GF-D8 (cell line): ENCODE measurements at regions not wholly inside any gene's neighbourhood (a gene's known extent, or its start where the extent isn't known, plus 50 kb on each side); places are given as distances from the start of the nearest gene placed in this dataset.

ENCODE experiments used
- DNase-seq: peaks from one replicate; lab custom pipeline; 2025; lab: John Stamatoyannopoulos, UW

DNA sequence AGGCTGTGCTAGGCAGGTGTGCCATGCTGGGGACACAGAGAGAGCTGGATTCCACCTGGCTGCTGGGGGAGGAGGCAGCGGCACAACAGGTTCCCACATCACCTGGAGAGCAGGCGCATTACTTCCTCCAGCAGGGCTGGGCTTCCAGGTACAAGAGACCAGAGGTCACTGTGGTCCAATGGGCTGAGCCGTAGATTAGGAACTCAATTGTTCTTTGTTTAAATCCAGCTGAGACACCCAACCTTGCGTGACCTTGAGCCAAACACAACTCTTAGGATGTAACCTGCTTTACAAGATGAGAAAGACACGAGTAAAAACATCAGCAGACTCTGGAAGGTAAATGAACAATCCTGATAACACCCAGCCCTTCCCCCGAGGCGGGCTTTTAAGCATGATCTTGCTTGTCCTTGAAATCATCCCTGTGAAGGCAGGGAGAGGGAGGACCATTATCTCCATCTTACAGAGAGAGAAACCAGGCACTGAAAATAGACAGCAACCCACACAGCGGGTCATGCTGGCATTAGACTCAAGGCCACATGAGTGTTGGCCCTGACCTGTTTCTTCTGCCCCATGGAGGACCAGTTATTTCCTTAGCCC, 216.5 kb upstream of the RREB1 start:
- no peak for DNase-seq

DNA sequence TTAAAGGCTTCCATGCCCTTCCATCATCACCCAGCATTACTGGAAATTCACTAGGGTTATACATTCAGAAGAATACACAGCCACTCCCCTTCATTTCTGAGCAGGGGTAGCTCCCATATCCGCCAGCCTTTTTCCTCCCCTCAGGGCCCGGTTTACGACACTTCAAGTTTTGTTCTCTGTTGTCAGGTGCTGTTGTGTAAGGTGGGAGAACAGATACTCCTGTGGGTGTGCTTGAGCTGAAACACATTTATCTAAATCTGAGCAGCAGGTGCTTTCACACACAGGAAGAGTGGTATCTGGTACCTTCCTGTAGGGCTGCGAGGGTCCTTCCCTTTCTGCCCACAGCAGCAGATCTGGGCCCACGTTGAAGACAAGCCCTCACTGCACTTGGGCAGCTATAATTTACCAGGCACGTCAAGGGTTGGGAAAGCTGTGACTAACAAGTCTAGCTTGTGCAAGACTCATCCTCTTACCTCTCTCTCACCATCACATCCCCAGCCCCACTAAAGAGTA, 215.8 kb upstream of the RREB1 start:
- DNase-seq = peak; percentile 54

DNA sequence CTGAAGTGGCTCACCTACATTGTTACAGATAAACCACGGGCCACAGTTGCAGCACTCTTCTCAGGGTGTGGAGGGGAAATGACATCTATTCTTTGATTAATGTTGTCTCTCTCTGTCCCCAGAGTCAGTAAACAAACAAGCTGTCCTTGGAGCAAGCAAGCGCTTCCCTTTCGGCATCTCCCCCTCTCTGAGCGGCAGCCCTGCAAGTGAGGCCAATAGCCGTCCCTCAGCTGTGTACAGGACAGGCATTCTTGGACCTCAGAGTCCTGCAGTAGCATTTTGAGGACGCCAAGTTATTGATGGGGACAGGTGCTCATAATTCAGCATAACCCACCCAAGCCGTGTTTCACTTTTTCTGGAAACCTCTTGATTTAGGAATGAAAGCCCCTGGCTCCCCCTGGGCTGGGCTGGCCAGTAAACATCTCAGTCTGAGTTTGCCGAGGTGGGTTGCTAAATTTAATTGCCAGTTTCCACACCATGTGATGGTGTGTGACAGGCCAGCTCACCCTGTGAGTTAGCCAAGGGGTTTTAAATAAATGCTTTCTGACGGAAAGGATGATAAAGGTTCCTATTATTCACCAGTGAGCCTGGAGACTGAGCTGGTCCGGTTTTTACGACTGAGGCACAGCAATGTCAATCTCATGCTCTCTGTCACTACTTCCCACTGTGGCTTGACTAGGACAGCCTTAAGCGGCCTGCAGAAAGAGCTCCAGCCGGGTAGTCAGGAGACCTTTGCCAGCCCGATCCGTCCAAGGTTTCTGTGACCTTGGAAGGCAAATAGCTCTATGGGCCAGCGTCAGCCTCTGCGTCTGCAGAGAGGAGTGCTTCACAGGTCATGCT, 214.8 kb upstream of the RREB1 start:
- DNase-seq = no peak

DNA sequence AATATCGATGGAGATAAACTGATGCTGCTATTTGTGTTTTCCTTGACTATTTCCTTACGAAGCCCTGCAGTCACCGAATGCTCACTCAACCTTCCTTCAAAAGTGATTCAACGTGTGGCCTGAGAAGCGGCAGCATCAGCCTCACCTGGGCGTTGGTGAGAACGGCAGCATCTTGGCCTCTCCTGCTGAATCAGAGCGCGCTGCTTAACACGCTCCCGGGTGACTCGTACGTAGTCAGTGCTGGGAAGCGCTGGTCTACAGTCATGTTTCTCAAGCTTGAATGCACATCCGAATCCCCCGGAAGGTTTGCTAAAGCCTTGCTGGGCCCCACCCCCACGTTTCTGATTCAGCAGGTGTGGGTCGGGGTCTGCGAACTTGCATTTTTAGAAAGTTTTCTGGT, 214.1 kb upstream of the RREB1 start:
- DNase-seq = no peak

DNA sequence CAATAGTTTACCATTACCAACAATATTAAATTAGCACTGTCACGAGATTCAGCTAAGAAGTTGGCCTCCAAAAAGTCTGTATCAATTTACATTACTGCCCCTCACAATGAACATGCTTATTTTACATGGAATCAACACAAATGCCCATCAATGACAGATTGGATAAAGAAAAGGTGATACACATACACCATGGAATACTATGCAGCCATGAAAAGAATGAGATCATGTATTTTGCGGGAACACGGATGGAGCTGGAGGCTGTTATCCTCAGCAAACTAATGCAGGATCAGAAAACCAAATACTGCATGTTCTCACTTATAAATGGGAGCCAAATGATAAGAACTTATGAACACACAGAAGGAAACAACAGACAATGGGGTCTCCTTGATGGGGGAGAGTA, 211.8 kb upstream of the RREB1 start:
- no peak for DNase-seq

DNA sequence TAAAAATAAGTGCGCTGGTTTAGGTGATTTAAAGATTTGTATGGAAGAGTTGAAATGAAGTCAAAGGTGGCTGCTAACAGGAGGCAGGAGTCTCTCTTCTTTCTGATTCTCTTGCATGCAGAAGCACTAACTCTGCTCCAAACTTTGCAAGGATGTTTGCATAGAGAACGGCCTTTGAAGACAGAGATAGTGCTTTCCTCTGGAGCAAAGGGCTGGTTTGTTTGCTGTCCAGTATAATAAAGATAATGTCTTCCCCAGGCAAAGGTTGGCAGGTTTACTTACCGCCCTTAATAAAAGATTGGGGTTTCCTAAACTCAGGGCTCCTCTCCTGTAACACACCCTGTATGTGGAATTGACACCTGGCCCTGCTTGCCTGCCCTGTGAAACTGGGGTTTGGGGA, 210.6 kb upstream of the RREB1 start:
- DNase-seq = no peak

DNA sequence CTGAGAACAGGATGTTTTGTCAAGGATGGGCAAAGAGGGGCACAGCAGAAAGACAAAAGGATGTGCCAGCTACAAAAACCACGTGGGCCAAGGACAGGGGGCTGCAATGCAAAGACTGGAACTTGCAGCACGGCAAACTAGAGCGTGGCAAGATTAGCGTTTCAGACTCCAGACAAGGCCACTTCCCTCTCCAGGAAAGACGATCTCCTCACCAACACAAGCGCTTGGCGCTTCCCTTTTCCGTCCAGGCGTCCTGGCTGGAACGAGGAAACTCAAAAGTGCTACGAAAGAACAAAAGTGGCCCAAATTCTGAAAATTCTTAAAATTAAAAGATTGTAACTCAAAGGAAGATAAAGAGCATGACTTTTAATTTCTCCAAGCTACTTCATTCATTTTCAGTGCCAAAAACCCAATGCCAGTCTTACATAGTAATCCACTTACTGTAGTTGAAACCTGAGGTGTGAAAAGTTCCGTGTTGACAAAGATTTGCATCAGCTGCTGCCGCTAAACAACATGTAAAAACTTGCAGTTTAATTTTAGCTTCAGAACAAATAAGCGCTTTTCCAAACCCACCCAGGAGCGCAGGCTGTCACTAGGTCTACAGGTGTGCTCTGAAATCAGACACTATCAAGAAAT, 207.1 kb upstream of the RREB1 start:
- no peak for DNase-seq

DNA sequence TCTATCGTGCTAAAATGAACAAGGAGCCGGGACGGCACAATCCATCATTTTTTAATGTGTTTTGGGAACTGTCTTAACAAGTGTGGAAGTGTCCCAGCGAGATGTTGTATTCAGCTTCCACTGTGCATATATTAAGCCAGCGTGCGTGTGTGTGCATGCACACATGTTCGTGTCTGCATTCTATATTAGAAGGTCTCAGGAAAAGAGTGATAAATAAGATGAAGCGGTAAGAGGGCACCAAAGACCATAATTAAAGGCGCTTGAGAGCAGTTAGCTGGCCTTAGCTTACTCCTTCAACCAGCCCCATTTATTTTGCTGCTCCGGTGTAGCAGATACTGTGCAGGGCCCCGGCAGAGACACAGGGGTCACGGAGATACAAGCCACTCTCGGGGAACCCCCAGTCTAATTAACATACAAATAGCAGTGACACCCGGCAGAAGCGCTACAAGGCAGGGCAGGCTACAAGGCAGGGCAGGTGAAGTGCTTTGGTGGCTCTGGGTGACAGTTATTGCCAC, 206.5 kb upstream of the RREB1 start:
- DNase-seq = no peak

DNA sequence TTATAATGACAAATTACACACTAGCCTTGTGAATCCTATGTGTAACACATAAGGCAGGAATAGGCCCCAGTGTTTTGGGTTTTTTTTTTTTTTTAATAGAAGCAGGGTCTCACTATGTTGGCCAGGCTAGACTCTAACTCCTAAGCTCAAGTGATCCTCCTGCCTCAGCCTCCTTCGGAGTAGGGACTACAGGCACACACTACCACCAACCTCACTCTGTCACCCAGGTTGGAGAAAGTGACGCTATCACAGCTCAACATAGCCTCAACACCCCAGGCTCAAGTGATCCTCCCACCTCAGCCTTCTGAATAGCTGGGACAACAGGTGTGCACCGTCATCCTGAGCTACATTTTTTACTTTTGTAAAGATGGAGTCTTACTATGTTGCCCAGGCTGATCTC, 205.8 kb upstream of the RREB1 start:
- no peak for DNase-seq

DNA sequence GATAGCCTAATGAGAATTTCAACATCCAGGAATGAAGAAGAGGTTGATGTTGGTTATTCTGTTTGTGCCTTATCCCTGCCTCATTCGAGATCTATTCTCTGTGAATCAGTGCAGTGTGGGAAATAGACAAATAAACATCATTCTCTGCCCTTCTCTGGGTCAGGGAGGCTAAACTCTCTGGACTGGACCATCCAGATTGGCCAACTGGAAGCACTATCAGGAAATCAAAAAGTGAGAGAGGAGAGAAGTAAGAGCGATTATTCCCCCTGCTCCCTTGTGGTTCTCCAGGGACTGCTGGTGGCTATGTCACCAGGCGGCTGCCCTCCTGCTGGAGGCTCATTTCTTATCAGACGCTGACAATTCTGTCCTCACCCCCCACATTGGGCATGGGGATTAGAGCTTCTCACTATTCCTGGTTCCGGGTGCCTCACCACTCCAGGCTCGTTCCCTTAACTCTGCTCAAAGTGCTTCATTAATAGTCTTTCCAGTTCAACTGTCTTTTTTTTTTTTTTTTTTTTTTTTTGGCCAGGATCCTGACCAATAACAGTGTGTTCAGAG, 201.7 kb upstream of the RREB1 start:
- DNase-seq = no peak

DNA sequence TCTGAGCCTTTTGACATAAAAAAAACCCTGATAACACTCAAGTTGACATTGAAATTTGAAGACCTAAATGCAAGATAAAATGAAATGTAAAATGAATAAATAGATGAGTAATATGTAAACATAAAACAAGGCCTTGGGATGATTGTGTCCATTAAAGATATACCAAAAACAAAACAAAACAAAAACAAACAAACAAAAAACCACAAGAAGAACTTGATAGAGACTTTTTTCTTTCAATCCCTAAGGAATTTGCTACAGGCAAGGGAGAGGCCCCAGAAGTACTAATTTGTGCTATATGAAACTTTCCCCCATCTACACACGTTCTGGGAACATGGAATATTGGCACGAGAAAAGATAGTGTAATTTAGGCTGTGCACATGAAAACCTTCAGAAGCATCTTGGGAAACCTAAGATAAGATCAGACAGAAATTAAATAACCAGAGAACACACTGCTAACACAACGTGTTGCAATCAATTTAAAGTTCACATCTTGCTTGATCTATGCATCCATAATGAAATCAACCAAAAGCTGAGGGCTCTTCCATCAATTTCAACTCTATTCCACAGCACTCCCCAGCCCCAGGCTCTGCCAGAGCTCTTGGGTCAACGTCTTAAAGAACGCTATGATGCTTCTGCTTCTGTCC, 201.1 kb upstream of the RREB1 start:
- DNase-seq = no peak

DNA sequence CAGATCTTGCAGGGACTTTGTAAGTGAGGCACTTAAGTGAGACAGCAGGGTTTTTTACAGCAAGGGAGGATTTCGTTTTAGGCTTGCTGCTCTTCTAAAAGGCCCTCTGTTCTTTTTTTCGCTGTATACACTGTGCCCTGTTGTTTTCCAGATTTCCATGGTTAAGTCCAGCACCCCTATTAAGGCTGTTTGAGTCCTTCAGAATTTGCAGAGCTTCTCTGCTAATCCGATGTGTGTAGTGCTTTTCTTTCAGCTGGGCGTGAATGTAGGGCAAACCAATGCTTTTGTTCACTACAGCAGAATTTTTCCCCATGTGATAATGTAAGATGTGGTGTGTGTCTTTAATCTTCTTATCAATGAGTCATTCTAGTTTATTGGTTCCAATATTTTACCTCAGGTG, 200.5 kb upstream of the RREB1 start:
- DNase-seq = no peak

DNA sequence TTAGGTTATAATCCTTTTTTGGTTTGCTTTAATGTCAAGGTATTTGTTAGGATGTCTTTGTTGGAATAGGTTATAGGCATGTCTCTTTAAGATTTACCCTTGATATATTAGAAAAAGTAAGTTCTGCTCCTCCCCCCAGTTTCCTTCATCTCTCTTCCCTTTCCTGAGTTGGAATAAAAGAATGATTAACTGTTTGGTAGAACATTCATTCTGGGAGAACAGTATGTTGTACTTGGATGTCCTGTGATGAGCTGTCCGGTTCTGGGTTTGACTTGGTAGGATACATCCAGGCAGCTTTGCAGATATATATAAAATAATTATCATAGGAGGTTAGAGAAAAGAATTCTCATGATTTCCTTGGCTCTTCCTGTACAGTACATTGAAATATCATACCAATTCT, 199.6 kb upstream of the RREB1 start:
- no peak for DNase-seq

DNA sequence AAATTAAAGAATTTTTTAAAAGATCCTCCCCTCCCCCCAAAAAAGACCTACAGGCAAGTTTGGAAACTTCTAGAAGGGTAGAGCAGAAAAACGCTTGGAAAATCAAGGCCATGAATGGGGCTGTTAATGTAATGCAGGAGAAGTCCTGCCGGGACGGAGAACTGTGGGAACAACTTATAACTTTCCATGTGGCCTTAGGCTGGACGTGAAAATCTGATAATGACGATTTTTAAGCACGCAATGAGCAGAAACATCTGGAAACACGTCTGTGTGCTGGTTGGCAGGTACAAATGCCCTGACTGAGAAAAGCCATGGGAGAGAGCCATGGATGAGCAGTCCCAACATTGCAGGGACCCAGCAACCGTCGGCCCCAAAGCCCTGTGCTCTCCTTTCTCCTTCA, 198.7 kb upstream of the RREB1 start:
- no peak for DNase-seq

DNA sequence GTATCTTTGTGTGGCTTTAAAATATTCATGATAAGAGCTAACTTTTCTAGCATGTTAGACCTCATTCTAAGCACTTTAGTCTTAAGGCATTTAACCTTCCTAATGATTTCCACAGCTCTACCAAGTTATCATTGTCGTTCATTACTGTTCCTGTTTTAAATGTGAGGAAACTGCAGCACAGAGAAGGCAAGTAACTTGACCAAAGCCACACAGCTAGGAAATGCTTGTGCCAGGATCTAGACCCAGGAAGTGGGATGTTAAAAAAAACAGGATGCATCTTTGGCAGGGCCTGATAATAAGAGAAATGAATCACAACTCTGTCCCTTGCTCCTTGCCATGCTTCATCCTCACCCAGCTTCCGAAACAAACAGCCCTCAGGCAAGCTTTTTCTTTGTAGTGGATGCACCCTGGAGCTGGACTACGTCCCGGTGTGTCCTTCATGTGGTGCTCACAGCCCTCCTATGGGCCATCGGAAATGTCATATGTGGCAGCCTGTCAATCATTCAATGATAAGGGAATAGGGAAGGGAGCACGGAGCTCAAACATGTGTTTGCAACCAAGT, 196.9 kb upstream of the RREB1 start:
- DNase-seq = no peak

DNA sequence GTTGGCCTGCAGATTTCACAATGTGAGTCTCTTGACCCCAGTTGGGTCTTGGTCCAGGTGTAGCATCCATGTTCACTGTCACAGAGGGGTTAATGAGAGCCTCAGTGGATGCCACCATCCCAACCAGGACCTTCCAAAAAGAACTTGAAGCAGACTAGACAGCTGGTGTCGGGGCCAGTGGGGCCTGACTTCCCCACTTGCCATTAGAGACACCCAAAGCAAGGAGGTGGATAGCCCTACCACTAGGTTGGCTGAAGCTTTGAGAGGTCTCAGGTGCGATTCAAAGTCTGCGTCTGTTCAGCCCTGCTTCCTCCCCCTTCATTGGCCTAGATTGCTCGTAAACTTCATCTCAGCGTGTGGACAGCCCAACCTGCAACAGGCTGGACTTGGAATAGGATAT, 196.4 kb upstream of the RREB1 start:
- DNase-seq = no peak

DNA sequence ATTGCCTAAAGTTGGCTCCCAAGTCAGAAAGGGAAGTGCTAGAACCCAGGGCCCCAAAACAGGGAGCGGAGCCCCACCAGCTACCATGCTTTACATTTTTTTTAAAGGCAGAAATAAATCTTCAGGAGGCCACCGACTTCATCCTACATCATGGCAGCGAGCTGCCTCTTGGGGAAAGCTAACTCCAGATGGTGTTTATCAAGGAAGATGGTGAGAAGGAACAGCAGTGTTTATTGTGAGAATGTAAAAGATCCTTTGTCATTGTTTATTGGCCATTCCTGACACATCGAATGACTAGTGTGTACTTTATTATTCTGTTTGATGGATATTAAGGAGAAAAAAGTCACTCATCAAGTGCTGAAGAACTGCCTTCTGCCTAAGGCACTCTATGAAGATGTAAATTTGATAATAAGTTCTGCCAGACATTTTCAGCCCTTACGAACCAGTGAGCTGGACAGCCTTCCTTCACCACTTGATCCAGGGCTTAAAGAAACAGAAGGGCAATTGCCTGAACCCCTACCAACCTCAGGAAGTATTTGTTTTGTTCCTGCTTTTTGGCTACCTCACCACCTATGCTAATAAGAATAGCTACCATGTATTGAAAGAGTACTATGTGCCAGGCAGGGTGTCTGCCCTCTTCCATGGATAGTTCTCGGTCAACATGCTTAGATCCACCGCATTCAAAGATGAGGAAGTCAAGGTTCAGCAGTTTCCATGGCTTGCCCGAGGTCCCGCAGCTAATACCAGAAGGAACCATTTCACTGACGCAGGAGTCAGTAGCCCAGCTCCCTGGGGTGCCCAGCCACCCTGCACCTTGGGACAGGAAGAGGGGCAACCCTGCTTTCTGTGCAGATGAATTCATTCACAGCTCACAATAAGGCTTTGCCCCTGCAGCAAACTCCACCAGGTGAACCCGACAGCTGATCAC, 194.7 kb upstream of the RREB1 start:
- no peak for DNase-seq

DNA sequence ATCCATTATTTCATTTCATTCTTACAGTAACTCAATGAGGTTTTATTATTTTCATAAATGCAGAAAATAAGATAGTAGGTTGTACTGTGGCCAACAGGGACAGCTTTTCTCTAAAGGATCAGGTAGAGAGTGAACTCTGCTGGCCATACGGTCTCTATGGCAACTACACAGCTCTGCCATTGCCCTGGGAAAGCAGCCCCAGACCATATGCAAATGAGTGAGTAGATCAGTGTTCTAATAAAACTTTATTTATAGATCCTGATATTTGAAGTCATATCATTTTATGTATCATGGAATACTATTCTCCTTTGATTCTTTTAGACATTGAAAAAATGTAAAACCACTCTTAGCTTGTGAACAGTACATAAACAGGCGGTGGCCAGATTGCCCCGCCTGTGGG, 192.5 kb upstream of the RREB1 start:
- DNase-seq = peak; percentile 28

DNA sequence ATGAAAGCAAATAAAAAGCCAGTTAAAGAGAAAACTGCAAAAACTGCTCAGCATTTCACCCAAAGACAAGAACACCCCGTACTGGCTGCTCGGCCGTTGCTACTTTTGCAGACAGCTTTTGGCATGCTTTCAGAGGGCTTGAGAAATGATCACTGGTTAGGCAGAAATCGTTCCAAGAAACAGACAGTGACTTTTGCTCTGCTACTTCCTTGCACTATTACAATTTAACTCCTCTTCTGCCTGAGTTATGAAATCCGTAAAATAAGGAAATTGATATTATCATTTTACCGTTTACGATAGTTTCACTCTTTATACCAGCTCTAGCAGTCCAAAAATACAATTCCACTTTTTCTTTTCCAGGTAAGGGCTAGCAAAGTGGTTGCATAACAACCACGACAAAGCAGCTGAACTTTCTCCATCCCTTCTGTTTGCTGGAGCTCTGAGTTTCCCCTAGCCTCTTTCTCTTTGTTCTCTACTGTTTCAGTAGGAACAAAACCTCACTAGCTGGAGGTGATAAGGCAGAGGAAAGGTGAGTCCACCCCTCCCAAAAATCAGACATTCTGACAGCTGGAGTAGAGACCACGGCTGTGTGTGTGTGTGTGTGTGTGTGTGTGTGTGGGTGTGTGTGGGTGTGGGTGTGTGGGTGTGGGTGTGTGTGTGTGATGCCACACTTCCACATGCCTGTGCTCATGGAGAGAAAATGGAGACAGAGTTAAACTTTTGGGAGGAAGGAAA, 191.8 kb upstream of the RREB1 start:
- DNase-seq = peak; percentile 94

DNA sequence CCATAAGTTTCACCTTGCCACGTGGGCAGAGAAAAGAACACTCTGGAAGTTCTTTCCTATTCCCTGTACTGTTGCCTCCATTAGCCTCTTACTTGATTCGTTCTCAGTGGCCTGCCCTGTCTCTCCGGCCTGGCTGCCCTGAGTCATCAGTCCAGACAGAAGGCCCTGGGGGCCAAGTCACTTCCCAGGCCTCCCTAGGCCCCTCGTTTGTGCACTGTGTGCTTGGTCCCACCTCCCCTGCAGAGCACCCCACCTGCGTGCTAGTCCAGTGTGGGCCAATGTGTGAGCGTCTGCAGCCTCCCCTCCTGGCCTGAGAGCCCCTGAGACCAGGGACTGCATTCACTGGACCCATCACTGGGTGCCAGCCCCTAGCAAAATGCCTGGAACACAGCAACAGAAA, 191.2 kb upstream of the RREB1 start:
- DNase-seq = no peak
